Neural crest cell (in vitro differentiated cells): ENCODE measurements at regions not wholly inside any gene's neighbourhood (a gene's known extent, or its start where the extent isn't known, plus 50 kb on each side); places are given as distances from the start of the nearest gene placed in this dataset.
A peak's percentile ranks its signal among the peaks of the same experiment; 100 is the strongest.

Experiments
- DNase-seq: peaks from one replicate; pipeline ENCODE4 v3.0.0; 2021; ENCODE audit warnings: low read depth, mixed read lengths, low spot score
- H3K27ac Mint-ChIP-seq: one replicate; pipeline ENCODE4 v1.8.0; 2021; ENCODE audit warnings: mild to moderate bottlenecking, mixed read lengths; ENCODE audit not compliant: unreplicated experiment
- H3K27me3 Mint-ChIP-seq: 2 replicates; pipeline ENCODE4 v1.8.0; 2021; ENCODE audit warnings: low read depth, mild to moderate bottlenecking, mixed read lengths
- H3K36me3 Mint-ChIP-seq: 2 replicates; pipeline ENCODE4 v1.8.0; 2021; ENCODE audit warnings: low read depth, mild to moderate bottlenecking, mixed read lengths
- H3K4me1 Mint-ChIP-seq: 2 replicates; pipeline ENCODE4 v1.8.0; 2021; ENCODE audit warnings: mixed read lengths
- H3K4me3 Mint-ChIP-seq: one replicate; pipeline ENCODE4 v1.8.0; 2021; ENCODE audit warnings: mild to moderate bottlenecking, mixed read lengths
- H3K9me3 Mint-ChIP-seq: 2 replicates; pipeline ENCODE4 v1.8.0; 2021; ENCODE audit warnings: mixed read lengths
- TF ChIP-seq, protein P1 (sequence below): fragments of 200-600 bp; sonication (generic); conservative IDR thresholded peaks from 2 replicates; pipeline ENCODE4 v1.5.0; 2021; ENCODE audit warnings: antibody characterized with exemption, mild to moderate bottlenecking

DNA sequence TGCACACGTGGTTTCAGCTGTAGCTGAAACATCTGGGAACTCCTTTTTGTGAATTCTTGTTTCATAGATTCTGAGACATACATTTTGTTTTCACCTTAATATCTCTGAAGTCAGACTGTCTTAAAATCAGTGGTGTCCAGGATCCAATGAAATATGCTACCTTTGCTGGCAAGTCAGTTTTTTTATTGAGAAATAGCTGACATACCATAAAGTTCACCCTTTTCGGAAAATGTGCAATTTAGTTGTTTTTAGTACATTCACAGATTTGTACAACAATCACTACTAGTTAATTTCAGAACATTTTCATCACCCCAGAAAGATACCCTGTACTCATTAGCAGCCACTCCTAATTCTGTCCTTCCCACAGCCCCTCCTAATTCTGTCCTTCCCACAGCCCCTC is 243.7 kb downstream of the GLI2 start:
- peaks cover 12% of the 10 kb centered on the region for H3K36me3 Mint-ChIP-seq
- DNase-seq, result no peak
- H3K27ac Mint-ChIP-seq, result no peak overlapping the region
- no peak overlapping the region for H3K4me3 Mint-ChIP-seq
- H3K27me3 Mint-ChIP-seq, result no peaks in the 10 kb centered on the region
- peaks cover 4% of the 10 kb centered on the region for H3K9me3 Mint-ChIP-seq
- no peaks in the 10 kb centered on the region for H3K4me1 Mint-ChIP-seq
- TF ChIP-seq, protein P1, sequence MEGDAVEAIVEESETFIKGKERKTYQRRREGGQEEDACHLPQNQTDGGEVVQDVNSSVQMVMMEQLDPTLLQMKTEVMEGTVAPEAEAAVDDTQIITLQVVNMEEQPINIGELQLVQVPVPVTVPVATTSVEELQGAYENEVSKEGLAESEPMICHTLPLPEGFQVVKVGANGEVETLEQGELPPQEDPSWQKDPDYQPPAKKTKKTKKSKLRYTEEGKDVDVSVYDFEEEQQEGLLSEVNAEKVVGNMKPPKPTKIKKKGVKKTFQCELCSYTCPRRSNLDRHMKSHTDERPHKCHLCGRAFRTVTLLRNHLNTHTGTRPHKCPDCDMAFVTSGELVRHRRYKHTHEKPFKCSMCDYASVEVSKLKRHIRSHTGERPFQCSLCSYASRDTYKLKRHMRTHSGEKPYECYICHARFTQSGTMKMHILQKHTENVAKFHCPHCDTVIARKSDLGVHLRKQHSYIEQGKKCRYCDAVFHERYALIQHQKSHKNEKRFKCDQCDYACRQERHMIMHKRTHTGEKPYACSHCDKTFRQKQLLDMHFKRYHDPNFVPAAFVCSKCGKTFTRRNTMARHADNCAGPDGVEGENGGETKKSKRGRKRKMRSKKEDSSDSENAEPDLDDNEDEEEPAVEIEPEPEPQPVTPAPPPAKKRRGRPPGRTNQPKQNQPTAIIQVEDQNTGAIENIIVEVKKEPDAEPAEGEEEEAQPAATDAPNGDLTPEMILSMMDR, result no peak

DNA sequence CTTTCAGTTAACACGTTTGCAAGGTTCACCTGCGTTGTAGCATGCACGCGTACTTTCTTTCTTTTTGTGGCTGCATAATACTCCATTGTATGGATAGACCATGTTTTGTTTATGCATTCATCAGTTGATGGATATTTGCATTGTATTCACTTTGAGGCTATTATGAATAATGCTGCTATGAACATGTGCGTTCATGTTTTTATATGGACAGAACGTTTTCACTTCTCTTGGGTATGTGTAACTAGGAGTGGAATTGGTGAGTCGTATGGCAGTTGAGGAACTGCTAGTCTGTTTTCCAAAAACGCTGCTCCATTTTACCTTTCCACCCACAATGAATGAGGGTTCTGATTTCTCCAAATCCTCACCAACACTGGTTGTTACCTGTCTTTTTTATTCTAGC is 244.3 kb downstream of the GLI2 start:
- Mint-ChIP-seq H3K27ac (peak overlapping the region; percentile 20), H3K4me3 (no peak overlapping the region), H3K27me3 (no peaks in the 10 kb centered on the region), H3K4me1 (no peaks in the 10 kb centered on the region), H3K36me3 (peaks cover 12% of the 10 kb centered on the region), H3K9me3 (peaks cover 4% of the 10 kb centered on the region)
- DNase-seq, result no peak
- TF ChIP-seq, protein P1, result no peak

DNA sequence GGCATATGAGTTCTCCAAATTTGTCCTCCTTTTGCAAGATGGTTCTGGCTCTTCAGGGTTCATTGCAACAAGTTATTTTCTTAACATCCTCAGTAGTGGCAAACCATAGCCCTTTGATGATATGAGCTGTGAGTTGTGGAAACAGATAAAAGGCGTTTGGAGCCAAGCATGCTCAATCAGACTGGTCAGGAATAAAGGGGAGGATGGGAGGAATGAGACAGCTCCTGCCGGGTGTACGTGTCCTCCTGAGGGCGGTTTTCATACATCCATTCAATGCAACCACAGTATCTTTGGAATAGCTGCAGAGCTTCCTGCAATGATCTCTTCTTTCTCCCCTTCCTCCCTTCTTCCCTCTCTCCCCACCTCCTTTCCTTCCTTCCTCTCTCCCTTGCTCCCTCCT is 245.8 kb downstream of the GLI2 start:
- DNase-seq, result no peak
- no peaks in the 10 kb centered on the region for H3K4me1 Mint-ChIP-seq
- no peak overlapping the region for H3K27ac Mint-ChIP-seq
- H3K4me3 Mint-ChIP-seq, result no peak overlapping the region
- peaks cover 4% of the 10 kb centered on the region for H3K9me3 Mint-ChIP-seq
- H3K27me3 Mint-ChIP-seq, result no peaks in the 10 kb centered on the region
- H3K36me3 Mint-ChIP-seq, result peaks cover 12% of the 10 kb centered on the region
- TF ChIP-seq, protein P1, result no peak

DNA sequence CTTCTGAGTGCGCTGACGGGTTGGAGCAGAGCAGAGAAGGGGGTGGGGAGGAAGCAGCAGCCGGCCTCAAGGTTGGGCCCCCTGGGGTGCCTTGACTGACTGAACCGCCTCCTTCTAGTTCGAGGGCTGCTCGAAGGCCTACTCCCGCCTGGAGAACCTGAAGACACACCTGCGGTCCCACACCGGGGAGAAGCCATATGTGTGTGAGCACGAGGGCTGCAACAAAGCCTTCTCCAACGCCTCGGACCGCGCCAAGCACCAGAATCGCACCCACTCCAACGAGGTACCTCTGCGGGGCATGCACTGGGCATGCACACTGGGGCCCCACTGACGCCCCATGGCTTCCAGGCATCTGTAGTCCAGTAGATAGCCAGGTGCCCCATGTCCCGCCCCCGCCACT is 246.9 kb downstream of the GLI2 start:
- no peaks in the 10 kb centered on the region for H3K27me3 Mint-ChIP-seq
- H3K9me3 Mint-ChIP-seq, result peaks cover 4% of the 10 kb centered on the region
- H3K4me3 Mint-ChIP-seq, result no peak overlapping the region
- H3K4me1 Mint-ChIP-seq, result no peaks in the 10 kb centered on the region
- TF ChIP-seq, protein P1, result no peak
- H3K36me3 Mint-ChIP-seq, result peaks cover 14% of the 10 kb centered on the region
- DNase-seq, result no peak
- H3K27ac Mint-ChIP-seq, result peak overlapping the region; percentile 57

DNA sequence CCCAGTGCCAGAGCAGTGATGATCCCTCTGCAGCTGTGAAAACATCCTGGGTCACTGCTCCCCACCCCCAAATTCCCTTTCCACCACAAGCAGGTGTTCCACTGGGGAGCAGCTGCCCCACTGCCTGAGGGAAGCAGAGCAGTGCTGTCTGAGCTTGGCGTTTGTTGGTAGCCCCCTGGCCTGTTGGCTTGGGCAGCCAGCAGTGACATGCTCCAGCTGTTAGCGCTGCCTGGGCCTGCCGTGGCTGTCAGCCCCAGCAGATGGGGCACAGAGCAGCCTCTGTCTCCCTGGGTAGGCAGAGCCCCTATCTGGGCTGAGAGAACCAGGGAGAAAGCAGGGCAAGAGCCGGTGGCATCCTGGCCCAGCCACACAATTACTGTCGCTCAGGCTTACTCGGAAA is 247.7 kb downstream of the GLI2 start:
- Mint-ChIP-seq H3K4me1 (no peaks in the 10 kb centered on the region), H3K36me3 (peaks cover 14% of the 10 kb centered on the region), H3K4me3 (no peak overlapping the region), H3K9me3 (peaks cover 4% of the 10 kb centered on the region), H3K27ac (no peak overlapping the region), H3K27me3 (no peaks in the 10 kb centered on the region)
- DNase-seq, result no peak
- TF ChIP-seq, protein P1, result no peak

DNA sequence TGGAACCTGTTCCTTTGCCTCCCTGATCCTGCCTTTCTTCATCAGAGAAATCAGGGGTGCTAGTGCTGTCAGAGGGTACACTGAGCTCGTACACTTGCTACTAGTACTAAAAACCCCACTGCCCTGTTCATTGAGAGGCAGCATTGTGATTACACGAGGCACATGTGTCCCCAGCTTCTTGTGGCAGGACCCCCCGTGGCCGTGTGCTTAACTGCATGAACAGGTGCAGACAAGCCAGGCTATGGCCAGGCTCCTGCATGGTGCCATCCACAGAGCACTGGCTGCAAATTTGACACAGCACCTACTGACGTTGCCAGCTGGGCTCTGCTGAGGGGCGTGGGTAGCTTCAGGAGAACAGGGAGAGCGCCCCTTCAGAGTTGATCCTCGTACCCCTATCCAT is 248.4 kb downstream of the GLI2 start:
- Mint-ChIP-seq H3K4me1 (no peaks in the 10 kb centered on the region), H3K27me3 (no peaks in the 10 kb centered on the region), H3K27ac (no peak overlapping the region), H3K36me3 (peaks cover 14% of the 10 kb centered on the region), H3K9me3 (peaks cover 4% of the 10 kb centered on the region), H3K4me3 (no peak overlapping the region)
- TF ChIP-seq, protein P1, result no peak
- no peak for DNase-seq
